GM18502 (cell line): ENCODE measurements at regions not wholly inside any gene's neighbourhood (a gene's known extent, or its start where the extent isn't known, plus 50 kb on each side); places are given as distances from the start of the nearest gene placed in this dataset.
"Not testable (repeated sequence)": the region's sequence is repeated elsewhere in the genome, so short reads cannot be mapped to it uniquely, and the experiment has no call there.

Experiments used
- ATAC-seq: cut with Tn5 transposase; IDR thresholded peaks from one replicate; pipeline ENCODE4 v1.9.1; 2021; ENCODE audit warnings: mild to moderate bottlenecking; ENCODE audit not compliant: unreplicated experiment, poor library complexity

- no peak for ATAC-seq
Observed at GRCh38 chr13:68995972-68996667, 1111.5 kb upstream of the ATXN8OS start.

DNA sequence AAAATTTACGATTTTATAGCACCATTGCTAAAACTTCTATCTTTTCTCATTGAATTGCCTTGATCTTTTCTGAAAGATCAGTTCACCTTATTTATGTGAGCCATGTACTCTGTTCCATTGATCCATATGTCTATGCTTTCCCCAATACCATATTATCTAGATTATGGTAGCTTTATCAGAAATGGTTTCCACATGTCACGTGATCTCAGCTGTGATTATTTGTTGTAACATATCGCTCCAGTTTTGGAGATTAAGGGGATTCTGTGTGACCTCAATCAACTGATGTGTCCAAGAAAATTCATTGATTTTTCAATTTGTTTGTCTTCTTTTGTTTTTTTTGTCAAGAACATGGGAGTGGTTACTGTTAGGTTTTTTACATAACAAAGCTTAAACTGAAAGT lies 1114.5 kb upstream of the ATXN8OS start:
- ATAC-seq, result no peak

- no peak for ATAC-seq
Observed at GRCh38 chr13:68988176-68988575, 1119.5 kb upstream of the ATXN8OS start.

DNA sequence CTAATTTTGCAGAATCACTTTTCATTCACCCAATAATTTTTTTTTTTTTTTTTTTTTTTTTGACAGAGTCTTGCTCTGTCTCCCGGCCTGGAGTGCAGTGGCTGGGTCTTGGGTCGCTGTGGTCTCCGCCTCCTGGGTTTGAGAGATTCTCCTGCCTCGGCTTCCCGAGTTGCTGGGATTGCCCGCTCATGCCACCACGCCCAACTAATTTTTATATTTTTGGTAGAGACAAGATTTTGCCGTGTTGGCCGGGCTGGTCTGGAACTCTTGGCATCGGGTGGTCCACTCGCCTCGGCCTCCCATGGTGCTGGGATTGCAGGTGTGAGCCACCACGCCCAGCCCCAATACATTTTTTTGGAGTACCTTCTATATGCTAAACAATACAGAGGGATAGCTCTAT lies 1120.0 kb upstream of the ATXN8OS start:
- no peak for ATAC-seq

GRCh38 chr13:68984688-68985319 lies 1122.8 kb upstream of the ATXN8OS start:
- ATAC-seq, result no peak

DNA sequence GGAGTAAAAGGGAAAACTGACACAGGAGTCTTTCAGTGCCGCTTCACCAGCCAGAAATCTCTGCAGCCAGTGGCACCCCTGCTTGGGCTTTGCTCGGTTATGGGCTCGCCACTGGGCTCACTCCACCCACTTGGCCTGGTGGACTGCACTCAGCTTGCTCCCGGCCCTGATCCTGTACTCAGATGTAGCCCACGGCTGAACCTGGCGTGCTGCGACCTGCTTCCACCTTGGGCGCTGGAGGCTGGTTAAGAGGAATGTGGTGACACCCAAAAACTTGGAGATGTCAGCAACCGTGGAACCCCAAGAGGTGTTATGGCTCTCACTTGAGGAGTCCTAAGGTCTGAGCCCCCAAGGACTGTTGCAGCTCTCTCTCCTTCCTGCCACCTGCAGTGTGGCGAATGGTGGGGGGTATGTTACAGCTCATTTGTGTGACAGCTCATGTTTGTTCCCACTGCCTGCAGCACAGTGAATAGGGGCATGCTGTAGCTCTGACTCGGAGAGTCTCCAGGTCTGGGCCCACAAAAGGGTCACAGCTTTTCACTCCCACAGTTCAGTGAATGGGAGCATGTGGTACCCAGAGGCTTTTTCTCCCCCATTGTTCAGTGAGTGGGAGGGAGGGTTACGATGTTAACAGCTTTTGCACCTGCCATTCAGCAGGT lies 1124.5 kb upstream of the ATXN8OS start:
- ATAC-seq, result no peak

DNA sequence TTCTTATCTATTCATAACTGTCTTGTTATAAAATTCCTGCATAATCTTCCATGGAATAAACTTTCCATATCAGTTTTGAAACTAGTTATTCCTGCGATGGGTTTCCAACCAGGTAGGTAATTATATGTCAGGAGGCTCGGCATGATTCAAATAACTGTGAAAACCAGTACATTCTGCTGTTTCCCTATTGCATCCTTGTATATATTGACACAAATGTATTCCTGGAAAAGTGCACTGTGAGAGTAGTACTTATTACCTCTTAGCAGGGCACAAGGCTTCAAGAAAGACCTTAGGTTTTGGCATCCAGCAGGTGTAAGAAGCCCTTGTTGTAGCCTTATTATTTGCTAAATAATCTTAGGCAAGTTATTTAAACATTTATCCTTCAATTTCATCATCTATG lies 1131.3 kb upstream of the ATXN8OS start:
- no peak for ATAC-seq

GRCh38 chr13:68970532-68970931 lies 1137.1 kb upstream of the ATXN8OS start:
- no peak for ATAC-seq

DNA sequence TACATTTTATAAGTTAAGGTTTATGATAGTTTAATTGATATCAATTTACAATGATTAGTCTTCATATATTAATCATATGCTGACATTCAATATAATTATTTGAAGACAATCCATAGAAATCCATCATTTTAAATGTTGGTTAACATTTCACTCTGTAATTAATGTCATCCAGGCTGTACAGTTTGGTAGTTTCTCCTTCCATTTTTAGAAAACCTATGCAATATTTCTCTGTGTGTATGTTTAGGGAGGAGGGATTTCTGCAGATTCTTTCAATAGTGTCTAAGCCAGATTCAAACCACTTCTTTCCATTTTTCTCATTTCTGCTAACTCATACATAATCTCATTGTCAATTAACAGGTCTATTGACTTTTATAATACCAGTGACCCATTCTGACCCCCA lies 1159.0 kb upstream of the ATXN8OS start:
- ATAC-seq, result no peak

DNA sequence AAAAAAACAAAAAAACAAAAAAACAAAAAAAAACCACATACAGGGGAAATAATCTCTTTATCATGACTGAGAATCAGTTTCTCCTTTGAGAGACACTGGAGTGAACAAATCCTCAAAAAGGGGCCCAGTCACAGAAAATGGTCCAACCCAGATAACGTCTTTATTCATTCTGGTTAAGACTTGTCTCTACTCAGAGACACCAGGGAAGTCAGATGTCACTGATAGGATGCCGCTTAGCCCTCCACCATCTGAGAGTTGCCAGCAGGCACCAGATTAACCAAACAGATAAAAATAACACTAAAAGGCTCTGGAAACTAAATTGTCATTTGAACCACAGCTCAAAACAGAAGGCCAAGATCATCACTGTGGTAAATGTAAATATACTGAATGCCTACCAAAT lies 1163.4 kb upstream of the ATXN8OS start:
- no peak for ATAC-seq

DNA sequence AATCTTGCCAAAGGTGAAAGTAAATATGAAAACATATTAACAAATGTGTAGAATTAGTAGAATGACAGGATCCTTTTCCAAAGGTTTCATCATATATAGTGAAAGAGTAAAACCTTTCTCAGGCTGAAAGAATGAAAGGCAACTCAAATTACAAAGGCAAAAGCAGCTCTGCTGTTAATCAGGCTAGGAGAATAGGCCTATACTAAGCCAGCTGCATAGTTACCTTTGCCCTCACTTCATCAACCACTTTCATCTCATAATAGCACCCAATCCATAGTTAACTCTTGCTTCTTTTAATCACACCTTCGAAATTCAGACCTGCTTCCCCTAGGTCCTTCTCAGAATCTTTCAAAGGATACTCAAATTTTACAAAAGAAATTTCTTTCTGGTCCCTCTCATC lies 1167.6 kb upstream of the ATXN8OS start:
- ATAC-seq, result no peak

DNA sequence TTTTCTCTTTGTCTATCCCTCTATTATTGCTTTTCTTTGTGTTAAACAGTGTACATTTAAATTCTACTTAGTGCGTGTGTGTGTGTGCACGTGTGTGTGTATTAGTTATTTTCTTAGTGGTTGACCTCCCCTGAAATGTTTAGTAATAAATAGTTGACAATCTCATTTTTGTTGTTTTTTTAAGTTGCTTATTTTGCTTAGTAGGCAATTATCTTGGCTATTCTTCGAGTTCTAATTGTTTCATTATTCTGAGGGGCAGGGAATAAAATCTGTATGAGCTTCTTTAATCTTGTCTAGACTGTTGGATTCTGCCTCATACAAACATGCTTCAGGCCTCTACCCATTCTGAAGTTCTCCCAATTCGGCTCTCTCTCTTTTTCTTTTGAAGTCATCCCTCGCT lies 1169.0 kb upstream of the ATXN8OS start:
- no peak for ATAC-seq

- ATAC-seq, result no peak
Observed at GRCh38 chr13:68929075-68929745, 1178.4 kb upstream of the ATXN8OS start.

- ATAC-seq, result no peak
Observed at GRCh38 chr13:68927387-68928026, 1180.1 kb upstream of the ATXN8OS start.

- ATAC-seq, result no peak
Observed at GRCh38 chr13:68923995-68924394, 1183.6 kb upstream of the ATXN8OS start.

DNA sequence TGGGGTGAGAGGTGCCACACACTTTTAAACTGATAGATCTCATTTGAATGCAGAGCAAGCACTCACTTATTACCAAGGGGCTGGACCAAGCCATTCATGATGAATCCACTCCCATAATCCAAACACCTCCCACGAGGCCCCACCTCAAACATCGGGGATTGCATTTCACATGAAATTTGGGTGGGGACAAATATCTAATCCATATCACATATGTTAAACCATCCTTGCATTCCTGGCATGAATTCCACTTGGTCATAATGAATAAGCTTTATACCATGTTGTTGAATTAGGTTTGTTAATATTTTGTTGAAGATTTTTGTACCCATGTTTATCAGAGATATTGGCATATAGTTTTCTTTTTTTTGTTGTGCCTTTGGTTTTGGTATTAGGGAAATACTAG lies 1198.7 kb upstream of the ATXN8OS start:
- ATAC-seq, result no peak

- no peak for ATAC-seq
Observed at GRCh38 chr13:68905186-68905585, 1202.4 kb upstream of the ATXN8OS start.

DNA sequence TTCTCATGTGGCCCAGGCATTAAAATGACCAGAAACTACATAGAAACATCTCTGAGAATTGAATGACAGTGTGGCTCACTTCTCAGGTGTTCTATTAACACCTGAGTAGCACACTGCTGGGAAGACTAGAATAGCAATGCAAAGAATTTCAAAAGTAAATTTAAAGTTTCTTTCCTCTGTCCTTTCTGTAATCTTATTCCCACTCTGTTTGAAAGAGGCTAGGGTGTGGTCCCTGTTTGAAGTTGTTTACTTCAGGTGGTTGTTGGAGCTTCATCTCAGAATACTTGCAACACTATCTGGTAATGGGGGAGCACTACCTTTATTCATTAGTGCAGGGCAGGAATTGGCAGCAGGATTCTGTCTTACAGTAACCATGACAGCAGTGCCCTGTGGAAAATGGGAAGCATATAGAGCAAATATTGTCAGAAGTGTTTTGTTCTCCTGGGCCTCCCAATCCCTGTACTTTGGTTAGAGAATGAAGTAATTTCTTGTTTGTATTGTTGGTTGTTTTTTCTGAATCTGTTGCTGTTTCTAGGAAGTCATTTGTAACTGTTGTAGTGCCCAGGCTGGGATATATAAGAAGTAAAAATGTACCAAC lies 1210.2 kb upstream of the ATXN8OS start:
- ATAC-seq, result no peak

DNA sequence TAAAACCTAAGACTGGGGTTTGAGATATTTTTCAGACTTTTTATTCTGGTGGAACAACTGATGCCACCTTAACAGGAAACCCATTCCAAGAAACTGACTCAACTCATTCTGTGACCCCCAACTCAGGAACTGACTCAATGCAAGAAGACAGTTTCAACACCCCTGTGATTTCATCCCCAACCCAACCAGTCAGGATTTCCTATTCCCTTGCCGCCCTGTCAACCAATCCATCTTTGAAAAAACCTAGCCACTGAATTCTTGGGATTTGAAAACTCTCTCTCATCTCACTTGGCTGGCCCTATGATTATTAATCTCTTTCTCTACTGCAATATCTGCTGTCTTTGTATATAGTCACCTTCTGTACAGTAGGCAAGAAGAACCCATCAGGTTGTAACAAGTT lies 1211.9 kb upstream of the ATXN8OS start:
- ATAC-seq, result no peak

GRCh38 chr13:68893721-68894120 lies 1213.9 kb upstream of the ATXN8OS start:
- ATAC-seq, result not testable (repeated sequence)
